ENCODE measurements at regions not wholly inside any gene's neighbourhood (a gene's known extent, or its start where the extent isn't known, plus 50 kb on each side); places are given as distances from the start of the nearest gene placed in this dataset.
"Not testable (repeated sequence)": the region's sequence is repeated elsewhere in the genome, so short reads cannot be mapped to it uniquely, and the experiment has no call there.

- Histone ChIP-seq H3K27me3 (no peaks in the 10 kb centered on the region), H3K4me1 (no peaks in the 10 kb centered on the region), H3K4me2 (no peak overlapping the region), H3K36me3 (no peaks in the 10 kb centered on the region), H4K20me1 (ENCODE audit: low read depth) (no peaks in the 10 kb centered on the region), H3K9ac (no peak overlapping the region), H3K9me3 (ENCODE audit: low read depth) (no peaks in the 10 kb centered on the region), H2AFZ (replicated peaks) (no peak overlapping the region), H3K27ac (no peak overlapping the region), H3K4me3 (no peak overlapping the region), H3F3A (ENCODE audit: low read depth) (no peaks in the 10 kb centered on the region), H3K79me2 (ENCODE audit: low read depth) (no peaks in the 10 kb centered on the region)
- Mint-ChIP-seq H3K27me3 (ENCODE audit: insufficient read depth, low read depth) (no peaks in the 10 kb centered on the region), H3K4me1 (no peaks in the 10 kb centered on the region), H3K4me3 (no peak overlapping the region), H3K9me3 (no peaks in the 10 kb centered on the region), H3K27ac (no peak overlapping the region), H3K36me3 (no peaks in the 10 kb centered on the region)
- TF ChIP-seq EZH2phosphoT487 (IDR thresholded peaks at IDR 0.05) = no peak
- DNase-seq (ENCODE audit: low spot score) = no peak
Observed at GRCh38 chrX:45554736-45555135, 354.1 kb upstream of the DIPK2B start.

- H3K4me1 Mint-ChIP-seq = no peaks in the 10 kb centered on the region
- H3K9me3 ChIP-seq (ENCODE audit: low read depth) = peaks cover 3% of the 10 kb centered on the region
- no peak overlapping the region for H3K4me3 ChIP-seq
- no peaks in the 10 kb centered on the region for H3K9me3 Mint-ChIP-seq
- no peak overlapping the region for H3K27ac ChIP-seq
- H3K27ac Mint-ChIP-seq = no peak overlapping the region
- H3K36me3 Mint-ChIP-seq = no peaks in the 10 kb centered on the region
- no peaks in the 10 kb centered on the region for H3F3A ChIP-seq (ENCODE audit: low read depth)
- no peaks in the 10 kb centered on the region for H3K27me3 ChIP-seq
- H2AFZ ChIP-seq (replicated peaks) = no peak overlapping the region
- no peaks in the 10 kb centered on the region for H3K36me3 ChIP-seq
- no peak overlapping the region for H3K9ac ChIP-seq
- TF ChIP-seq EZH2phosphoT487 (IDR thresholded peaks at IDR 0.05) = no peak
- TF ChIP-seq CTCF (IDR thresholded peaks at IDR 0.05) = no peak
- no peak for TF ChIP-seq EZH2 (IDR thresholded peaks at IDR 0.05)
- no peaks in the 10 kb centered on the region for H3K27me3 Mint-ChIP-seq (ENCODE audit: insufficient read depth, low read depth)
- no peaks in the 10 kb centered on the region for H3K79me2 ChIP-seq (ENCODE audit: low read depth)
- H4K20me1 ChIP-seq (ENCODE audit: low read depth) = no peaks in the 10 kb centered on the region
- DNase-seq (ENCODE audit: low spot score) = no peak
- no peaks in the 10 kb centered on the region for H3K4me1 ChIP-seq
- no peak overlapping the region for H3K4me2 ChIP-seq
- no peak overlapping the region for H3K4me3 Mint-ChIP-seq
Observed at GRCh38 chrX:45553417-45553816, 352.7 kb upstream of the DIPK2B start.

- not testable (repeated sequence) for H3F3A ChIP-seq (ENCODE audit: low read depth)
- H3K9me3 Mint-ChIP-seq = peaks cover 15% of the 10 kb centered on the region
Observed at GRCh38 chrX:45546697-45547096, 346.0 kb upstream of the DIPK2B start.

GRCh38 chrX:45540181-45540580 lies 339.5 kb upstream of the DIPK2B start:
- Histone ChIP-seq H3K79me2 (ENCODE audit: low read depth) (no peaks in the 10 kb centered on the region), H3F3A (ENCODE audit: low read depth) (no peaks in the 10 kb centered on the region), H3K9me3 (ENCODE audit: low read depth) (no peaks in the 10 kb centered on the region), H2AFZ (replicated peaks) (no peak overlapping the region), H3K27me3 (no peaks in the 10 kb centered on the region), H3K9ac (no peak overlapping the region), H3K4me1 (no peaks in the 10 kb centered on the region), H3K27ac (no peak overlapping the region), H3K4me3 (no peak overlapping the region), H3K4me2 (no peak overlapping the region), H4K20me1 (ENCODE audit: low read depth) (no peaks in the 10 kb centered on the region), H3K36me3 (no peaks in the 10 kb centered on the region)
- H3K27ac Mint-ChIP-seq = no peak overlapping the region
- TF ChIP-seq EZH2 (IDR thresholded peaks at IDR 0.05) (no peak), CTCF (IDR thresholded peaks at IDR 0.05) (no peak), EZH2phosphoT487 (IDR thresholded peaks at IDR 0.05) (no peak)
- DNase-seq (ENCODE audit: low spot score) = no peak
- H3K4me1 Mint-ChIP-seq = no peaks in the 10 kb centered on the region
- H3K4me3 Mint-ChIP-seq = no peak overlapping the region
- H3K9me3 Mint-ChIP-seq = peaks cover 2% of the 10 kb centered on the region
- no peaks in the 10 kb centered on the region for H3K36me3 Mint-ChIP-seq
- H3K27me3 Mint-ChIP-seq (ENCODE audit: insufficient read depth, low read depth) = no peaks in the 10 kb centered on the region

More at GRCh38 chrX:45546697-45547096, 346.0 kb upstream of the DIPK2B start:
- not testable (repeated sequence) for H4K20me1 ChIP-seq (ENCODE audit: low read depth); H3K4me3 ChIP-seq; H3K9me3 ChIP-seq (ENCODE audit: low read depth); H3K9ac ChIP-seq; H2AFZ ChIP-seq (replicated peaks); H3K27me3 ChIP-seq; H3K79me2 ChIP-seq (ENCODE audit: low read depth); H3K4me3 Mint-ChIP-seq; H3K4me1 Mint-ChIP-seq; H3K27ac Mint-ChIP-seq; H3K27me3 Mint-ChIP-seq (ENCODE audit: insufficient read depth, low read depth); H3K4me1 ChIP-seq; H3K36me3 ChIP-seq; H3K4me2 ChIP-seq; H3K36me3 Mint-ChIP-seq; DNase-seq (ENCODE audit: low spot score); H3K27ac ChIP-seq

Measured in neural progenitor cell (in vitro differentiated cells).